ENCODE measurements at regions not wholly inside any gene's neighbourhood (a gene's known extent, or its start where the extent isn't known, plus 50 kb on each side); places are given as distances from the start of the nearest gene placed in this dataset.

DNA sequence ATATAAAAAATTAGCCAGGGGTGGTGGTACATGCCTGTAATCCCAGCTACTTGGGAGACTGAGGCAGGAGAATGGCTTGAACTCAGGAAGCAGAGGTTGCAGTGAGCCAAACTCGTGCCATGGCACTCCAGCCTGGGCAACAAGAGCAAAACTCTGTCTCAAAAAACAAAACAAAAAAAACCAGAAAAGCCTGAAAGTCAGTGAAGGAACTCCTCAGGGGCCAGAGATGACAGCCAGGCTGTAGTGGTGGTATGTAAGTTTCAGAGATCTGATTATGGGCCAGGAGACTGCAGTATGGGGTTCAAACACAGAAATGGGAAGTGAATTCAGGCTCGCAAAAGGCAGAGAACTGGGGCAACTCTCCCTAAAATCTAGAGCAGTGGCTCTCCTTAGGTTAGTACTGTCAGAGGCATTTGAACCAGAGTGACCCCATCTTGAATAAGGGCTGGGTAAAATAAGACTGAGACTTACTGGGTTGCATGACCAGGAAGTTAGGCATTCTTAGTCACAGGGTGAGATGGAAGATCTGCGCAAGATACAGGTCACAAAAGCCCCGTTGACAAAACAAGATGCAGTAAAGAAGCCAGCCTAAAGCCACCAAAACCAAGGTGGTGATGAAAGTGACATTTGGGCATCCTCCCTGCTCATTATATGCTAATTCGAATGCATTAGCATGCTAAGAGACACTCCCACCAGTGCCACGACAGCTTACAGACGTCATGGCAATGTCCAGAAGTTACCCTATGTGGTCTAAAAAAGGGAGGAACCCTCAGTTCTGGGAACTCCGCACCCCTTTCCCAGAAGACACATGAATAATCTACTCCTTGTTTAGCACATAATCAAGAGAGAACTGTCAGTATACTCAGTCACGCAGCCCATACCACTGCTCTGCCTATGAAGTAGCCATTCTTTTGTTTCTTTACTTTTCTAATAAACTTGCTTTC lies 120.2 kb upstream of the XYLT1 start:
- TF ChIP-seq ZNF747 (tag by site-specific recombination; IDR thresholded peaks at IDR 0.05) (no peak), ZNF121 (tag by site-specific recombination; IDR thresholded peaks at IDR 0.05) (no peak), ZNF558 (tag by site-specific recombination; IDR thresholded peaks at IDR 0.05) (no peak), ZNF140 (tag by site-specific recombination; IDR thresholded peaks at IDR 0.05) (no peak), ZNF184 (tag by site-specific recombination; IDR thresholded peaks at IDR 0.05) (no peak)
- TF ChIP-seq, protein P1, sequence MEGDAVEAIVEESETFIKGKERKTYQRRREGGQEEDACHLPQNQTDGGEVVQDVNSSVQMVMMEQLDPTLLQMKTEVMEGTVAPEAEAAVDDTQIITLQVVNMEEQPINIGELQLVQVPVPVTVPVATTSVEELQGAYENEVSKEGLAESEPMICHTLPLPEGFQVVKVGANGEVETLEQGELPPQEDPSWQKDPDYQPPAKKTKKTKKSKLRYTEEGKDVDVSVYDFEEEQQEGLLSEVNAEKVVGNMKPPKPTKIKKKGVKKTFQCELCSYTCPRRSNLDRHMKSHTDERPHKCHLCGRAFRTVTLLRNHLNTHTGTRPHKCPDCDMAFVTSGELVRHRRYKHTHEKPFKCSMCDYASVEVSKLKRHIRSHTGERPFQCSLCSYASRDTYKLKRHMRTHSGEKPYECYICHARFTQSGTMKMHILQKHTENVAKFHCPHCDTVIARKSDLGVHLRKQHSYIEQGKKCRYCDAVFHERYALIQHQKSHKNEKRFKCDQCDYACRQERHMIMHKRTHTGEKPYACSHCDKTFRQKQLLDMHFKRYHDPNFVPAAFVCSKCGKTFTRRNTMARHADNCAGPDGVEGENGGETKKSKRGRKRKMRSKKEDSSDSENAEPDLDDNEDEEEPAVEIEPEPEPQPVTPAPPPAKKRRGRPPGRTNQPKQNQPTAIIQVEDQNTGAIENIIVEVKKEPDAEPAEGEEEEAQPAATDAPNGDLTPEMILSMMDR (tag by site-specific recombination; IDR thresholded peaks at IDR 0.05) = no peak
- TF ChIP-seq, protein P2, sequence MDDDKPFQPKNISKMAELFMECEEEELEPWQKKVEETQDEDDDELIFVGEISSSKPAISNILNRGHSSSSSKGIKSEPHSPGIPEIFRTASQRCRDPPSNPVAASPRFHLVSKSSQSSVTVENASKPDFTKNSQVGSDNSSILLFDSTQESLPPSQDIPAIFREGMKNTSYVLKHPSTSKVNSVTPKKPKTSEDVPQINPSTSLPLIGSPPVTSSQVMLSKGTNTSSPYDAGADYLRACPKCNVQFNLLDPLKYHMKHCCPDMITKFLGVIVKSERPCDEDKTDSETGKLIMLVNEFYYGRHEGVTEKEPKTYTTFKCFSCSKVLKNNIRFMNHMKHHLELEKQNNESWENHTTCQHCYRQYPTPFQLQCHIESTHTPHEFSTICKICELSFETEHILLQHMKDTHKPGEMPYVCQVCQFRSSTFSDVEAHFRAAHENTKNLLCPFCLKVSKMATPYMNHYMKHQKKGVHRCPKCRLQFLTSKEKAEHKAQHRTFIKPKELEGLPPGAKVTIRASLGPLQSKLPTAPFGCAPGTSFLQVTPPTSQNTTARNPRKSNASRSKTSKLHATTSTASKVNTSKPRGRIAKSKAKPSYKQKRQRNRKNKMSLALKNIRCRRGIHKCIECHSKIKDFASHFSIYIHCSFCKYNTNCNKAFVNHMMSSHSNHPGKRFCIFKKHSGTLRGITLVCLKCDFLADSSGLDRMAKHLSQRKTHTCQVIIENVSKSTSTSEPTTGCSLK (tag by site-specific recombination; IDR thresholded peaks at IDR 0.05) = no peak
- TF ChIP-seq, protein P3, sequence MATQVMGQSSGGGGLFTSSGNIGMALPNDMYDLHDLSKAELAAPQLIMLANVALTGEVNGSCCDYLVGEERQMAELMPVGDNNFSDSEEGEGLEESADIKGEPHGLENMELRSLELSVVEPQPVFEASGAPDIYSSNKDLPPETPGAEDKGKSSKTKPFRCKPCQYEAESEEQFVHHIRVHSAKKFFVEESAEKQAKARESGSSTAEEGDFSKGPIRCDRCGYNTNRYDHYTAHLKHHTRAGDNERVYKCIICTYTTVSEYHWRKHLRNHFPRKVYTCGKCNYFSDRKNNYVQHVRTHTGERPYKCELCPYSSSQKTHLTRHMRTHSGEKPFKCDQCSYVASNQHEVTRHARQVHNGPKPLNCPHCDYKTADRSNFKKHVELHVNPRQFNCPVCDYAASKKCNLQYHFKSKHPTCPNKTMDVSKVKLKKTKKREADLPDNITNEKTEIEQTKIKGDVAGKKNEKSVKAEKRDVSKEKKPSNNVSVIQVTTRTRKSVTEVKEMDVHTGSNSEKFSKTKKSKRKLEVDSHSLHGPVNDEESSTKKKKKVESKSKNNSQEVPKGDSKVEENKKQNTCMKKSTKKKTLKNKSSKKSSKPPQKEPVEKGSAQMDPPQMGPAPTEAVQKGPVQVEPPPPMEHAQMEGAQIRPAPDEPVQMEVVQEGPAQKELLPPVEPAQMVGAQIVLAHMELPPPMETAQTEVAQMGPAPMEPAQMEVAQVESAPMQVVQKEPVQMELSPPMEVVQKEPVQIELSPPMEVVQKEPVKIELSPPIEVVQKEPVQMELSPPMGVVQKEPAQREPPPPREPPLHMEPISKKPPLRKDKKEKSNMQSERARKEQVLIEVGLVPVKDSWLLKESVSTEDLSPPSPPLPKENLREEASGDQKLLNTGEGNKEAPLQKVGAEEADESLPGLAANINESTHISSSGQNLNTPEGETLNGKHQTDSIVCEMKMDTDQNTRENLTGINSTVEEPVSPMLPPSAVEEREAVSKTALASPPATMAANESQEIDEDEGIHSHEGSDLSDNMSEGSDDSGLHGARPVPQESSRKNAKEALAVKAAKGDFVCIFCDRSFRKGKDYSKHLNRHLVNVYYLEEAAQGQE (tag by site-specific recombination; IDR thresholded peaks at IDR 0.05) = no peak
- TF ChIP-seq, protein P4, sequence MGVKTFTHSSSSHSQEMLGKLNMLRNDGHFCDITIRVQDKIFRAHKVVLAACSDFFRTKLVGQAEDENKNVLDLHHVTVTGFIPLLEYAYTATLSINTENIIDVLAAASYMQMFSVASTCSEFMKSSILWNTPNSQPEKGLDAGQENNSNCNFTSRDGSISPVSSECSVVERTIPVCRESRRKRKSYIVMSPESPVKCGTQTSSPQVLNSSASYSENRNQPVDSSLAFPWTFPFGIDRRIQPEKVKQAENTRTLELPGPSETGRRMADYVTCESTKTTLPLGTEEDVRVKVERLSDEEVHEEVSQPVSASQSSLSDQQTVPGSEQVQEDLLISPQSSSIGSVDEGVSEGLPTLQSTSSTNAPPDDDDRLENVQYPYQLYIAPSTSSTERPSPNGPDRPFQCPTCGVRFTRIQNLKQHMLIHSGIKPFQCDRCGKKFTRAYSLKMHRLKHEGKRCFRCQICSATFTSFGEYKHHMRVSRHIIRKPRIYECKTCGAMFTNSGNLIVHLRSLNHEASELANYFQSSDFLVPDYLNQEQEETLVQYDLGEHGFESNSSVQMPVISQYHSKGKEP (tag by site-specific recombination; IDR thresholded peaks at IDR 0.05) = no peak
- TF ChIP-seq, protein P5, sequence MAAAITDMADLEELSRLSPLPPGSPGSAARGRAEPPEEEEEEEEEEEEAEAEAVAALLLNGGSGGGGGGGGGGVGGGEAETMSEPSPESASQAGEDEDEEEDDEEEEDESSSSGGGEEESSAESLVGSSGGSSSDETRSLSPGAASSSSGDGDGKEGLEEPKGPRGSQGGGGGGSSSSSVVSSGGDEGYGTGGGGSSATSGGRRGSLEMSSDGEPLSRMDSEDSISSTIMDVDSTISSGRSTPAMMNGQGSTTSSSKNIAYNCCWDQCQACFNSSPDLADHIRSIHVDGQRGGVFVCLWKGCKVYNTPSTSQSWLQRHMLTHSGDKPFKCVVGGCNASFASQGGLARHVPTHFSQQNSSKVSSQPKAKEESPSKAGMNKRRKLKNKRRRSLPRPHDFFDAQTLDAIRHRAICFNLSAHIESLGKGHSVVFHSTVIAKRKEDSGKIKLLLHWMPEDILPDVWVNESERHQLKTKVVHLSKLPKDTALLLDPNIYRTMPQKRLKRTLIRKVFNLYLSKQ (tag by site-specific recombination; IDR thresholded peaks at IDR 0.05; ENCODE audit: borderline replicate concordance) = no peak
- TF ChIP-seq, protein P6, sequence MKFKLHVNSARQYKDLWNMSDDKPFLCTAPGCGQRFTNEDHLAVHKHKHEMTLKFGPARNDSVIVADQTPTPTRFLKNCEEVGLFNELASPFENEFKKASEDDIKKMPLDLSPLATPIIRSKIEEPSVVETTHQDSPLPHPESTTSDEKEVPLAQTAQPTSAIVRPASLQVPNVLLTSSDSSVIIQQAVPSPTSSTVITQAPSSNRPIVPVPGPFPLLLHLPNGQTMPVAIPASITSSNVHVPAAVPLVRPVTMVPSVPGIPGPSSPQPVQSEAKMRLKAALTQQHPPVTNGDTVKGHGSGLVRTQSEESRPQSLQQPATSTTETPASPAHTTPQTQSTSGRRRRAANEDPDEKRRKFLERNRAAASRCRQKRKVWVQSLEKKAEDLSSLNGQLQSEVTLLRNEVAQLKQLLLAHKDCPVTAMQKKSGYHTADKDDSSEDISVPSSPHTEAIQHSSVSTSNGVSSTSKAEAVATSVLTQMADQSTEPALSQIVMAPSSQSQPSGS (tag by site-specific recombination; IDR thresholded peaks at IDR 0.05; ENCODE audit: low read depth) = no peak
- TF ChIP-seq, protein P7, sequence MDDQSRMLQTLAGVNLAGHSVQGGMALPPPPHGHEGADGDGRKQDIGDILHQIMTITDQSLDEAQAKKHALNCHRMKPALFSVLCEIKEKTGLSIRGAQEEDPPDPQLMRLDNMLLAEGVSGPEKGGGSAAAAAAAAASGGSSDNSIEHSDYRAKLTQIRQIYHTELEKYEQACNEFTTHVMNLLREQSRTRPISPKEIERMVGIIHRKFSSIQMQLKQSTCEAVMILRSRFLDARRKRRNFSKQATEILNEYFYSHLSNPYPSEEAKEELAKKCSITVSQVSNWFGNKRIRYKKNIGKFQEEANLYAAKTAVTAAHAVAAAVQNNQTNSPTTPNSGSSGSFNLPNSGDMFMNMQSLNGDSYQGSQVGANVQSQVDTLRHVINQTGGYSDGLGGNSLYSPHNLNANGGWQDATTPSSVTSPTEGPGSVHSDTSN (CRISPR knock-in tag; IDR thresholded peaks at IDR 0.05) = no peak
- TF ChIP-seq, protein P8, sequence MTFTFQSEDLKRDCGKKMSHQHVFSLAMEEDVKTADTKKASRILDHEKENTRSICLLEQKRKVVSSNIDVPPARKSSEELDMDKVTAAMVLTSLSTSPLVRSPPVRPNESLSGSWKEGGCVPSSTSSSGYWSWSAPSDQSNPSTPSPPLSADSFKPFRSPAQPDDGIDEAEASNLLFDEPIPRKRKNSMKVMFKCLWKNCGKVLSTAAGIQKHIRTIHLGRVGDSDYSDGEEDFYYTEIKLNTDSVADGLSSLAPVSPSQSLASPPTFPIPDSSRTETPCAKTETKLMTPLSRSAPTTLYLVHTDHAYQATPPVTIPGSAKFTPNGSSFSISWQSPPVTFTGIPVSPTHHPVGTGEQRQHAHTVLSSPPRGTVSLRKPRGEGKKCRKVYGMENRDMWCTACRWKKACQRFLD (tag by site-specific recombination; IDR thresholded peaks at IDR 0.05) = no peak
